Activated naive CD4-positive, alpha-beta T cell treated with Interleukin-2 at 50 U/mL for 16 hours (primary cell): ENCODE measurements at regions not wholly inside any gene's neighbourhood (a gene's known extent, or its start where the extent isn't known, plus 50 kb on each side); places are given as distances from the start of the nearest gene placed in this dataset.

Experiments
- DNase-seq: peaks from one replicate; pipeline ENCODE4 v3.0.0-alpha.2; 2020

GRCh38 chr7:144936314-144936713, 100.5 kb upstream of the TPK1 start:
- no peak for DNase-seq

GRCh38 chr7:144910411-144910810, 74.6 kb upstream of the TPK1 start:
- no peak for DNase-seq

- no peak for DNase-seq
Observed at GRCh38 chr7:144908943-144909556, 73.2 kb upstream of the TPK1 start.

GRCh38 chr7:144908324-144908723, 72.5 kb upstream of the TPK1 start:
- no peak for DNase-seq

- DNase-seq: no peak
Observed at GRCh38 chr7:144907577-144907976, 71.7 kb upstream of the TPK1 start.

DNA sequence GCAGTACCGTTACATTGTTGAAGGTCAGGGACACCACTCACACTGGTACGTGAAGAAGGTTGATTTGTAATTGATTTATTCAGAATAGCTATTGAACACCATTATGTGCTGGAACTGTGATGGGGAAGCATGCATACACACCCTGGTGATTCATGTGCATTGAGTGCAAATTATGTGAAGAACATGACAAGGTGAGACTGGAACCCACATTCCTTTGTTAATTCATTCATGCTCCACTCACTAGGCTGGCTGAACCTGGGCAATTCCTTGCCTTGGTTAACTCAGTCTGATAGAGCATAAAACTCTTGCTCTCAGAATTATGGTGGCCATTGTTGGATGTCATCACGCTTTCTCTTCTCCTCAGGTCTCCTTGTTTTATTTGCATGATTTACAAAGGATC, 67.3 kb upstream of the TPK1 start:
- no peak for DNase-seq

- DNase-seq: no peak
Observed at GRCh38 chr7:144892761-144893160, 56.9 kb upstream of the TPK1 start.
